22Rv1 (cell line): ENCODE measurements at regions not wholly inside any gene's neighbourhood (a gene's known extent, or its start where the extent isn't known, plus 50 kb on each side); places are given as distances from the start of the nearest gene placed in this dataset.

ENCODE experiments used
- H3K27ac ChIP-seq: fragments of 450-650 bp; 2 replicates; pipeline ENCODE4 v1.5.1; 2017
- ZFX ChIP-seq: fragments of 450-650 bp; IDR thresholded peaks from 2 replicates; pipeline ENCODE4 v1.6.1; 2017; ENCODE audit warnings: antibody characterized with exemption, borderline replicate concordance
- TF ChIP-seq, protein P1 (sequence below): fragments of 450-650 bp; IDR thresholded peaks from 2 replicates; pipeline ENCODE4 v1.5.1; 2017; ENCODE audit warnings: mild to moderate bottlenecking

DNA sequence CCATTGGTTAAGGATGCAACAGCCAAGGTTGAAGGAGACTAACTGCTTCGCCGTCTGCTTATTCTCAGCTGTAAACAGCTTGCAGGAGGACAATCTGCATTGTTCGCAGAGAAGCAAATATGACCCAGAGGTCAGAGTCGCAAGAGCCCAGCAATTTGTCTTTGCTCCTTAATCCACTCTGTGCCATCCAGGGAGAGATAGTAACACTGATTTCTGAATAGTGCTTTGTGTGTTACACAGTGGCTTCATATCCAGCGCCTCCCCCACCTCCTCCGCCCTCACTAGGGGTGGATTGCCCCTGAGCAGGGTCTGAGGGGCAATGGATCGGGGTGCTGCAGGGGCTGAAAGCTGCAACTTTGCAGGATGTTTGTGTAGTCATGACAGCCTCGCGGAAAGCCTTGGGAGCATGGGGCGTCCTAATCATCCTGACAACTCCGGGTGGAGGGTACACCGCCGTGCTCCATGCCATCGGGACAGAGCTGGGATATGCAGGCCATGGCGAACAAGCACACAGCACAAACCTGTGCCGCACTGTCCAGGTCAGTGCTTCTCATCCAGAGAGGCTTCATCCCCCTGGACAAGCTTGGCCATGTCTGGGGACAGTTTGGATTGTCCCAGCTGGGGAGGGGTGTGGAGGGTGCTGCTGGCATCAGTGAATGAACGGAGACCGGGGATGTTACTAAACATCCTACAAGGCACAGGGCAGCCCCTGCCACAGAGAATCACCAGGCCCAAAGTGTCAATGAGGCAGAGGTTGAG is 103.1 kb upstream of the INSIG1 start:
- no peak overlapping the region for H3K27ac ChIP-seq
- TF ChIP-seq, protein P1, sequence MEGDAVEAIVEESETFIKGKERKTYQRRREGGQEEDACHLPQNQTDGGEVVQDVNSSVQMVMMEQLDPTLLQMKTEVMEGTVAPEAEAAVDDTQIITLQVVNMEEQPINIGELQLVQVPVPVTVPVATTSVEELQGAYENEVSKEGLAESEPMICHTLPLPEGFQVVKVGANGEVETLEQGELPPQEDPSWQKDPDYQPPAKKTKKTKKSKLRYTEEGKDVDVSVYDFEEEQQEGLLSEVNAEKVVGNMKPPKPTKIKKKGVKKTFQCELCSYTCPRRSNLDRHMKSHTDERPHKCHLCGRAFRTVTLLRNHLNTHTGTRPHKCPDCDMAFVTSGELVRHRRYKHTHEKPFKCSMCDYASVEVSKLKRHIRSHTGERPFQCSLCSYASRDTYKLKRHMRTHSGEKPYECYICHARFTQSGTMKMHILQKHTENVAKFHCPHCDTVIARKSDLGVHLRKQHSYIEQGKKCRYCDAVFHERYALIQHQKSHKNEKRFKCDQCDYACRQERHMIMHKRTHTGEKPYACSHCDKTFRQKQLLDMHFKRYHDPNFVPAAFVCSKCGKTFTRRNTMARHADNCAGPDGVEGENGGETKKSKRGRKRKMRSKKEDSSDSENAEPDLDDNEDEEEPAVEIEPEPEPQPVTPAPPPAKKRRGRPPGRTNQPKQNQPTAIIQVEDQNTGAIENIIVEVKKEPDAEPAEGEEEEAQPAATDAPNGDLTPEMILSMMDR = no peak

DNA sequence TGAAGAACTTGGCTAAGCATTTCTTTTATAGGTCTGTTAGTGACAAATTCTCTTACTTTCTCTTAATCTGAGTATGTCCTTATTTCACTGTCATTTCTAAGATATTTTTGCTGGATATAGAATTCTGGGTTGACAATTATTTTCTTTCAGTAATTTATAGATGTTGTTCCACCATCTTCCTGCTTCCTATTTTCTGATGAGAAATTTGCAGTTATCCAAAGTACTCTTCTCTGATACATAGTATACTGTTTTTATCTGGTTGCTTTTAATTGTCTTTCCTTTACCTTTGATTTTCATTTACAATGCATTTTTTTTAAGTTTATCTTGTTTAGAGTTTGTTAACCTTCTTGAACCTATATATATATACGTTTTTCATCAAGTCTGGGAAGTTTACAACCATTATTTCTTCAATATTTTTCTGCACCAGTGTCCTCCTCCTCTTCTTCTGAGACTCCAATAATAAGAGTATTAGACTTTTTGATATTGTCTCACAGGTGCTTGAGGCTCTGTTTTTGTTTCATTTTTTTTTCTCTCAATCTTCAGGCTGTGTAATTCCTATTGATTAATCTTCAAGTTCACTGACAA is 101.6 kb upstream of the INSIG1 start:
- TF ChIP-seq, protein P1 = no peak
- no peak for TF ChIP-seq ZFX
- no peak overlapping the region for H3K27ac ChIP-seq

DNA sequence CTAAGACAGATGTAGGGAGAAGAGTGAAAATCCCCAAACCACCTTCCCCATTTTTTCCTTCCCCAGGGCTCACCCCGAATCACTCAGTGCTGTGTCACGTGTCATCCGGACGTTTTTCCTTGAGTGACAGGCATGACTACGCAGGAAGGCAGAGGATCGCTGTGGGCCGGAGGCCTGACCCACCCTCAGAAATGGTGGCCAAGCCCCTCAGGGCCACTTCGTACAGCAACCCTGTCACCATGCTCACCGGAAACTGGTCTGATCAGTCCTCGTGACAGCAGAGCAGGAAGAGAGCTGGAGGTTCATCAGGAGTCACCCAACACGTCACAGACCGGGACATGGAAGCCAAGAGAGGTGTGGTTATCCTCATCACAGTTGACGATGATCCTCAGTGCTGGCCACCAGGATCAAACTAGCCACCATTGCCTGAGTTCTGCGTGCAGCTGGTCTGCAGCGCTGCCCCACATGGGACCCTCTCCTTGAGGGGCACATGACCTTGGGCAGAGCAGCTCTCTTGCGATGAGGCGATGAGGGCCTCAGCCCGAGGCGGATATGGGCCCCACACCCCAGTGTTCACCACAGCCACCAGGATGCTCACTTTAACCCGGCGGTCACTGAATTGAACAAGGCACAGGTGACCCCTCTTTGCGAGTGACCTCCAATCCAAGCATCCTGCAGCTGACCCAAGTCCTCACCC is 99.3 kb upstream of the INSIG1 start:
- no peak overlapping the region for H3K27ac ChIP-seq
- no peak for TF ChIP-seq ZFX
- TF ChIP-seq, protein P1 = no peak

DNA sequence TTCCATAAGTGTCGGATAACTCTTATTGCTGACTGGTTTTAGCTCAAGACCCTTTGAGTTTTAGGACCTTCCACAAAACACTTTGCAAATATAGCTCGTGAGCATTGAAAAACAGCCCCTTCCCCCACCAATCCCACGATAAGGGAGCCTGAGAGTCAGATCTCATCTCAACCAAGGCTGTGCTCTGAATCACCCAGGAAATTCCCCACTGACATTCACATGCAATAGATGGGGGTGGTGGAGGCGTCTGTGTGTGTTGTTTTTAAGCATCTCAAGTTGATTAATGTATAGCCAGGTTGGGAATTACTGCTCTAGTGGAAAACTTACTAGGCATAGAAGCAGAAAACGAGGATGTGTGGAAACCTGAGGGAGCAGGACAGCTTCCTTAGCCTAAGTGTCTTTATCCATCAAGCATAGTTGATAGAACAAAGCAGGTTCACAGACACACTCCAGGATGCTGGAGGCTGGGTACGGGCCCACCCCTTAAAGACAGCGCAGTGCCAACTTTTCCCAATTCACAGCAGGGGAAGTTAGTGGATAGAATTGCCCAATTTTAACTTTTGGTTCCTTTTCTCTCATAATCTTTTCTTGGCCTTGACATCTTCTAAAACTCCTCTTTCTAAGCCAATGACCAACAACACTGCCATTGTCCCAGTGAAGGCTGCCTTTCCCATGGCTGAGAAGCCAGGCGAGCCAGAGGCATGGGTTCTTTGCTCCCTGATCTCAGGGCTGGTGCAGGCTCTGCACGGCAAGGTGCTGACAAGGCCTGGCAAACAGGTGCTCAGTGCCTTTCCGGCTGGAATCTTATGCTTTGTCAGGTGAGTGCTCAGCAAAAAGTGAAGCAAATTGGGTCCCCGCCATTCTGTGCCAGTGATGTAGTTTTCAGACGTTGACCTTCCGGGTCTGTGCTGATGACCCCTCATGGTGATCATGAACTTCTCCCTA is 98.5 kb upstream of the INSIG1 start:
- no peak overlapping the region for H3K27ac ChIP-seq
- TF ChIP-seq ZFX = no peak
- TF ChIP-seq, protein P1 = no peak

DNA sequence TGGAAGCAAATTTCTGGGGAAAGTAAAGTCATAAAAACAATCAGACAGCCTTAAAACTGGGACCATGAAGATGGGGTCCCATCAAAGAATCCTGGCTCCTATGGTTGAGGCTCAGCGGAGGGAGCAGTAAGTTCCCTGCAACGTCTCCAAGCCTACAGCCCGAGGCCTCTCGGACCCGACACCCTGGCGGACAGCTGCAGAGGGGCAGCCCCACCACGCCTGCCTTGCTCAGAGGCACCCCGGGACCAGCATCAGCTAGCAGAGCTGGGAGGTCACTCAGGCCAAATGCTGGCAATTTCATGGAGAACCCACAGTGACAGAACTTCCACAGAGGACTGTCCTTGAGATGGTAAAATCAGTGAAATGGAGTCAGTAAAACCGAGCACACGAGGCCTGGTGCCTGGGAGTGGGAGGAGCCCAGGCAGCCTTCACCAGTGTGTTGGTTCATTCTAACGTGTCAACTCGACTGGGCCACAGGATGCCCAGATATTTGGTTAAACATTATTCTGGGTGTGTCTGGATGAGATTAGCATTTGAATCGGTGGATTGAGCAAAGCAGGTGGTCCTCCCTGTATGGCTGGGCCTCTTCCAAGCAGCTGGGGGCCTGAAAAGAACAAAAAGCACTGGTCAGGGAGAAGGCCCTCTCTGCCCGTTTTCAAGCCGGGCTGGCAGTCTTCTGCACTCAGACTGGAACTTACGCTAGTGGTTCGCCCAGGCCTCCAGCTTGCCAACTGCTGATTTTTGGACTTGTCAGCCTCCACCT is 96.2 kb upstream of the INSIG1 start:
- H3K27ac ChIP-seq = no peak overlapping the region
- no peak for TF ChIP-seq ZFX
- TF ChIP-seq, protein P1 = no peak

DNA sequence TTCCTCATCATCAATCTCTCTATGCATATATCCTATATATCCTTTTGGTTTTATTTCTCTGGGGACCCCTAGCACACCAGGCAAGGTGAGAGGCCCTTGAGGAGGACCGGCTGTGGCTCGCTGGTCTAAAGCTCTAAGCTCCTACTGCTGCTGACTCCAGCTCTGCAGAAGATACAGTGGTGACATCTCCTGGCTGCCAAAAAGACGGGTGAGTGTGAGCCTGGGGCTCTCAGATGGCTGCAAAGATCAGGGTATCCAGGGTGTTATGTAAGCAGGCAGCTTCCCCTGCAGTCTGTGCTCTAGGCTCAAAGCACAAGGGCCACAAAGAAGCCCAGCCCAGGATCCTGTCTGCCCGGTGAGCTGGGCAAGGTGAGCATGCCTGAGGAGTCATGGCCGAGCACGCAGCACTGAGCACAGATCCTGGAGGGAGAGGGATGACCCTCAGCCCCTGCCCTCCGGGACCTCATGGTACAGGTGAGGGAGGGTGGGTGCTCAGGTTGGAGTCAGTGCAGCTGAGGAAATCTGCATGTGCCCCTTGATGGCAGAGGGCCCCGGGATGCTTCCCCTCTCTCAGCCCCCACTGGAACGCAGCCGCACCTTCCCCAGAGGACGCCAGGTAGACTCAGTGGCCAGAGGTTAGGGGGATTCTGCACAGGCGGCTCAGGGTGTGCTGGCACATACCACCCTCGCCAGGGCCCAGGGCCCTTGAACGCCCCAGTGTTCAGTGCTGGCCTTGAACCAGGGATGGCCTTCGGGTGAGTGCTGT is 95.4 kb upstream of the INSIG1 start:
- H3K27ac ChIP-seq = no peak overlapping the region
- TF ChIP-seq ZFX = no peak
